Astrocyte of the cerebellum (primary cell): ENCODE measurements at regions not wholly inside any gene's neighbourhood (a gene's known extent, or its start where the extent isn't known, plus 50 kb on each side); places are given as distances from the start of the nearest gene placed in this dataset.

Source experiments
- DNase-seq: peaks from one replicate; pipeline ENCODE4 v3.0.0-alpha.2; 2011; ENCODE audit warnings: low read depth
- H3K4me3 ChIP-seq: 2 replicates; pipeline ENCODE4 v1.5.1; 2011; ENCODE audit warnings: mild to moderate bottlenecking, low read depth, low read length, moderate library complexity
- CTCF ChIP-seq: IDR thresholded peaks from 2 replicates; pipeline ENCODE4 v1.5.1; 2012; ENCODE audit warnings: low read length, low read depth, moderate library complexity, mild to moderate bottlenecking; ENCODE audit errors: missing control alignments
- in situ Hi-C: cut with HindIII; loops from 2 replicates; pipeline ENCODE4 v1.10.0; 2017; ENCODE audit warnings: low sequenced_read_pairs

- no peak overlapping the region for H3K4me3 ChIP-seq
- DNase-seq, result no peak
- TF ChIP-seq CTCF, result no peak
- in situ Hi-C loops, result no loop called here
These were observed 139.5 kb upstream of the SYT1 start for GRCh38 chr12:78725033-78725432.

- no peak for DNase-seq
- TF ChIP-seq CTCF, result no peak
- in situ Hi-C loops, result no loop called here
- H3K4me3 ChIP-seq, result no peak overlapping the region
These were observed 138.5 kb upstream of the SYT1 start for GRCh38 chr12:78725951-78726580.

GRCh38 chr12:78726854-78727253 is 137.7 kb upstream of the SYT1 start:
- no peak for TF ChIP-seq CTCF
- H3K4me3 ChIP-seq, result no peak overlapping the region
- no peak for DNase-seq
- in situ Hi-C loops, result no loop called here

- TF ChIP-seq CTCF, result no peak
- no peak for DNase-seq
- H3K4me3 ChIP-seq, result no peak overlapping the region
- in situ Hi-C loops, result no loop called here
These were observed 132.1 kb upstream of the SYT1 start for GRCh38 chr12:78732481-78732880.

GRCh38 chr12:78739653-78740052 is 124.9 kb upstream of the SYT1 start:
- DNase-seq, result no peak
- TF ChIP-seq CTCF, result no peak
- no peak overlapping the region for H3K4me3 ChIP-seq
- in situ Hi-C loops, result no loop called here

- DNase-seq, result no peak
- no peak overlapping the region for H3K4me3 ChIP-seq
- in situ Hi-C loops, result no loop called here
- TF ChIP-seq CTCF, result no peak
These were observed 118.6 kb upstream of the SYT1 start for GRCh38 chr12:78746001-78746400.

- H3K4me3 ChIP-seq, result no peak overlapping the region
- TF ChIP-seq CTCF, result no peak
- DNase-seq, result no peak
- in situ Hi-C loops, result no loop called here
These were observed 111.5 kb upstream of the SYT1 start for GRCh38 chr12:78753058-78753457.
